ENCODE measurements at regions not wholly inside any gene's neighbourhood (a gene's known extent, or its start where the extent isn't known, plus 50 kb on each side); places are given as distances from the start of the nearest gene placed in this dataset.

DNA sequence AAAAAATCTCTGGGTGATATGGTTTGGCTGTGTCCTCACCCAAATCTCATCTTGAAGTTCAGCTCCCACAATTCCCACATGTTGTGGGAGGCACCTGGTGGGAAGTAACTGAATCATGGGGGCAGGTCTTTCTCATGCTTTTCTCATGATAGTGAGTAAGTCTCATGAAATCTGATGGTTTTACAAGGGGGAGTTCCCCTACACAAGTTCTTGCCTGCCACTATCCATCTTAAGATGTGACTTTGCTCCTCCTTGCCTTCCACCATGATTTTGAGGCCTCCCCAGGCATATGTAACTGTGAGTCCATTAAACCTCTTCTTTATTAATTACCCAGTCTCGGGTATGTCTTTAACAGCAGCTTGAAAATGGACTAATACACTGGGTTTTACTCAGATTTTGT, 513.9 kb downstream of the TLE4 start:
- H3K9ac ChIP-seq (ENCODE audit: control insufficient read depth, insufficient read depth, low read length): no peak overlapping the region
- H3K4me1 ChIP-seq (ENCODE audit: control insufficient read depth, insufficient read depth, low read length): no peaks in the 10 kb centered on the region
- BruUV-seq (replicated peaks): no TSS peak
- H2AFZ ChIP-seq (ENCODE audit: control insufficient read depth, low read depth, low read length): no peak overlapping the region
- no peak overlapping the region for H3K27ac ChIP-seq (ENCODE audit: control insufficient read depth, insufficient read depth)
- TF ChIP-seq CBX3 (IDR thresholded peaks at IDR 0.05; ENCODE audit: borderline replicate concordance, low read depth): no peak
- TF ChIP-seq YBX1 (IDR thresholded peaks at IDR 0.05): no peak
- TF ChIP-seq STAT3 (IDR thresholded peaks at IDR 0.05; ENCODE audit: low read depth, low read length): no peak
- TF ChIP-seq EP300 (IDR thresholded peaks at IDR 0.05; ENCODE audit: borderline replicate concordance in 1 of 2, control insufficient read depth in 1 of 2, low read depth in 2 of 2, low read length in 2 of 2): no peak
- TF ChIP-seq, protein P1, sequence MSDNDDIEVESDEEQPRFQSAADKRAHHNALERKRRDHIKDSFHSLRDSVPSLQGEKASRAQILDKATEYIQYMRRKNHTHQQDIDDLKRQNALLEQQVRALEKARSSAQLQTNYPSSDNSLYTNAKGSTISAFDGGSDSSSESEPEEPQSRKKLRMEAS (IDR thresholded peaks at IDR 0.05; ENCODE audit: low read depth, low read length): no peak
- TF ChIP-seq CHD1 (IDR thresholded peaks at IDR 0.05; ENCODE audit: low read depth, low read length): no peak
- ATAC-seq: no peak
- intact Hi-C loops (cut with micrococcal nuclease; ENCODE audit: unreplicated experiment): no loop called here
- RAD21 ChIA-PET (ENCODE audit: unreplicated experiment): no interaction called here
- DNase-seq (ENCODE audit: low read depth, low spot score): no peak
- H3K4me2 ChIP-seq (ENCODE audit: control insufficient read depth, insufficient read depth): no peak overlapping the region
- H3K9me3 ChIP-seq (replicated peaks; ENCODE audit: control insufficient read depth, insufficient read depth, low read length): no peaks in the 10 kb centered on the region
- H4K20me1 ChIP-seq (ENCODE audit: control insufficient read depth, insufficient read depth): no peaks in the 10 kb centered on the region
- in situ Hi-C loops (cut with MboI): no loop called here
- H3K27me3 ChIP-seq (replicated peaks in 1 of 2; ENCODE audit: control insufficient read depth in 2 of 2, insufficient read depth in 2 of 2, low read length in 1 of 2): no peaks in the 10 kb centered on the region
- H3K36me3 ChIP-seq (ENCODE audit: control insufficient read depth in 2 of 2, insufficient read depth in 2 of 2, low read length in 1 of 2): no peaks in the 10 kb centered on the region
- 0% methylated on average over 1 of the region's 1 CpG for WGBS (ENCODE audit: insufficient coverage, insufficient replicate concordance, low lambda C conversion rate, missing lambda C conversion rate)
- CTCF ChIA-PET: no interaction called here
- H3K4me3 ChIP-seq: no peak overlapping the region
- POLR2A ChIA-PET: no interaction called here
- no peaks in the 10 kb centered on the region for H3K79me2 ChIP-seq (ENCODE audit: control insufficient read depth, insufficient read depth, low read length)
- SMC1A ChIA-PET (ENCODE audit: uncharacterized antibody, unreplicated experiment): no interaction called here
- no peak for FAIRE-seq

DNA sequence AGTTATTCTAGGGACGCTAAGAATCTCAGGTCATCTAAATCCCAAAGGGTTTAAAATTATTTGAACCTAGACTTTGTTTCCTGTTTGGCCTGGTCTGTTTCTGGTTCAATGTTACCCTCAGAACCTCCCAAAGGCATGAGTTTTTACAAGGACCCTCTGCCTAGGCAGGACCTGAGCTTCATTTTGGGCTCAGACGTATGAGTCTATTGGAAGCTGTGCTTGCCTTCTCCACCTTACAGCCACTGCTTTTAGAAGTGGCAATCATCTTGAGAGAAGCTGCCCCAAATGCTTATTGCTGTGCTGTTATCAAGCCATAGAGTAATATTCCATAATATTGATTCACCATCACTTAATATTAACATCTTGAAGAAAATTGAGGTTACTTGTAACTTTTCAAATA, 510.4 kb downstream of the TLE4 start:
- no peak overlapping the region for H3K4me3 ChIP-seq
- 18% methylated on average over 2 of the region's 2 CpGs for WGBS (ENCODE audit: insufficient coverage, insufficient replicate concordance, low lambda C conversion rate, missing lambda C conversion rate)
- TF ChIP-seq RUNX3 (IDR thresholded peaks at IDR 0.05; ENCODE audit: low read length): no peak
- TF ChIP-seq BRCA1 (IDR thresholded peaks at IDR 0.05; ENCODE audit: low read depth, low read length): no peak
- TF ChIP-seq NFYA (IDR thresholded peaks at IDR 0.05; ENCODE audit: borderline replicate concordance, low read depth, low read length): no peak
- TF ChIP-seq, protein P2, sequence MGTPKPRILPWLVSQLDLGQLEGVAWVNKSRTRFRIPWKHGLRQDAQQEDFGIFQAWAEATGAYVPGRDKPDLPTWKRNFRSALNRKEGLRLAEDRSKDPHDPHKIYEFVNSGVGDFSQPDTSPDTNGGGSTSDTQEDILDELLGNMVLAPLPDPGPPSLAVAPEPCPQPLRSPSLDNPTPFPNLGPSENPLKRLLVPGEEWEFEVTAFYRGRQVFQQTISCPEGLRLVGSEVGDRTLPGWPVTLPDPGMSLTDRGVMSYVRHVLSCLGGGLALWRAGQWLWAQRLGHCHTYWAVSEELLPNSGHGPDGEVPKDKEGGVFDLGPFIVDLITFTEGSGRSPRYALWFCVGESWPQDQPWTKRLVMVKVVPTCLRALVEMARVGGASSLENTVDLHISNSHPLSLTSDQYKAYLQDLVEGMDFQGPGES (IDR thresholded peaks at IDR 0.05): no peak
- TF ChIP-seq ZNF274 (IDR thresholded peaks at IDR 0.05; ENCODE audit: insufficient read depth, insufficient read length): no peak
- no peak for TF ChIP-seq EED (IDR thresholded peaks at IDR 0.05; ENCODE audit: low read depth)
- no peak for TF ChIP-seq YY1 (IDR thresholded peaks at IDR 0.05; ENCODE audit: low read depth, low read length)
- no peak for TF ChIP-seq GABPA (IDR thresholded peaks at IDR 0.05; ENCODE audit: low read depth)
- TF ChIP-seq, protein P3, sequence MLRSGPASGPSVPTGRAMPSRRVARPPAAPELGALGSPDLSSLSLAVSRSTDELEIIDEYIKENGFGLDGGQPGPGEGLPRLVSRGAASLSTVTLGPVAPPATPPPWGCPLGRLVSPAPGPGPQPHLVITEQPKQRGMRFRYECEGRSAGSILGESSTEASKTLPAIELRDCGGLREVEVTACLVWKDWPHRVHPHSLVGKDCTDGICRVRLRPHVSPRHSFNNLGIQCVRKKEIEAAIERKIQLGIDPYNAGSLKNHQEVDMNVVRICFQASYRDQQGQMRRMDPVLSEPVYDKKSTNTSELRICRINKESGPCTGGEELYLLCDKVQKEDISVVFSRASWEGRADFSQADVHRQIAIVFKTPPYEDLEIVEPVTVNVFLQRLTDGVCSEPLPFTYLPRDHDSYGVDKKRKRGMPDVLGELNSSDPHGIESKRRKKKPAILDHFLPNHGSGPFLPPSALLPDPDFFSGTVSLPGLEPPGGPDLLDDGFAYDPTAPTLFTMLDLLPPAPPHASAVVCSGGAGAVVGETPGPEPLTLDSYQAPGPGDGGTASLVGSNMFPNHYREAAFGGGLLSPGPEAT (IDR thresholded peaks at IDR 0.05; ENCODE audit: low read depth): no peak
- TF ChIP-seq RB1 (IDR thresholded peaks at IDR 0.05; ENCODE audit: borderline replicate concordance): no peak

More for the DNA sequence above, 510.4 kb downstream of the TLE4 start:
- no peaks in the 10 kb centered on the region for H3K9me3 ChIP-seq (replicated peaks; ENCODE audit: control insufficient read depth, insufficient read depth, low read length)
- no peaks in the 10 kb centered on the region for H4K20me1 ChIP-seq (ENCODE audit: control insufficient read depth, insufficient read depth)
- intact Hi-C loops (cut with micrococcal nuclease; ENCODE audit: unreplicated experiment) (no loop called here), in situ Hi-C loops (cut with MboI) (no loop called here)
- H3K27ac ChIP-seq (ENCODE audit: control insufficient read depth, insufficient read depth): no peak overlapping the region
- no peaks in the 10 kb centered on the region for H3K79me2 ChIP-seq (ENCODE audit: control insufficient read depth, insufficient read depth, low read length)
- ChIA-PET CTCF (no interaction called here), RAD21 (ENCODE audit: unreplicated experiment) (no interaction called here), POLR2A (no interaction called here), SMC1A (ENCODE audit: uncharacterized antibody, unreplicated experiment) (no interaction called here)
- ATAC-seq (no peak), DNase-seq (ENCODE audit: low read depth, low spot score) (no peak), FAIRE-seq (no peak)
- H2AFZ ChIP-seq (ENCODE audit: control insufficient read depth, low read depth, low read length): no peak overlapping the region
- H3K4me1 ChIP-seq (ENCODE audit: control insufficient read depth, insufficient read depth, low read length): no peaks in the 10 kb centered on the region
- H3K4me2 ChIP-seq (ENCODE audit: control insufficient read depth, insufficient read depth): no peak overlapping the region
- no peak overlapping the region for H3K9ac ChIP-seq (ENCODE audit: control insufficient read depth, insufficient read depth, low read length)
- no peaks in the 10 kb centered on the region for H3K36me3 ChIP-seq (ENCODE audit: control insufficient read depth in 2 of 2, insufficient read depth in 2 of 2, low read length in 1 of 2)
- H3K27me3 ChIP-seq (replicated peaks in 1 of 2; ENCODE audit: control insufficient read depth in 2 of 2, insufficient read depth in 2 of 2, low read length in 1 of 2): no peaks in the 10 kb centered on the region
- no TSS peak for BruUV-seq (replicated peaks)

Data from GM12878 (cell line).